C4-2B (cell line): ENCODE measurements at regions not wholly inside any gene's neighbourhood (a gene's known extent, or its start where the extent isn't known, plus 50 kb on each side); places are given as distances from the start of the nearest gene placed in this dataset.
"Not testable (repeated sequence)": the region's sequence is repeated elsewhere in the genome, so short reads cannot be mapped to it uniquely, and the experiment has no call there.

Experiments
- CTCF ChIP-seq: fragments of 450-650 bp; conservative IDR thresholded peaks from 2 replicates; pipeline ENCODE4 v1.5.1; 2017; ENCODE audit warnings: mild to moderate bottlenecking
- ZFX ChIP-seq: fragments of 450-650 bp; IDR thresholded peaks from 2 replicates; pipeline ENCODE4 v1.6.1; 2017

GRCh38 chr22:11027064-11027463 lies 4500.9 kb upstream of the OR11H1 start:
- TF ChIP-seq CTCF, ZFX: not testable (repeated sequence)
